BLaER1 (cell line): ENCODE measurements at regions not wholly inside any gene's neighbourhood (a gene's known extent, or its start where the extent isn't known, plus 50 kb on each side); places are given as distances from the start of the nearest gene placed in this dataset.

ENCODE experiments used
- H3K27ac ChIP-seq: shearing (Covaris generic); formaldehyde crosslinking; 2 replicates; pipeline ENCODE4 v1.8.1; 2022
- H3K27me3 ChIP-seq: shearing (Covaris generic); formaldehyde crosslinking; 2 replicates; pipeline ENCODE4 v1.8.1; 2022
- H3K36me3 ChIP-seq: shearing (Covaris generic); formaldehyde crosslinking; 2 replicates; pipeline ENCODE4 v1.8.1; 2022
- H3K4me1 ChIP-seq: shearing (Covaris generic); formaldehyde crosslinking; 2 replicates; pipeline ENCODE4 v1.8.1; 2022
- H3K4me2 ChIP-seq: shearing (Covaris generic); formaldehyde crosslinking; 2 replicates; pipeline ENCODE4 v1.8.1; 2022
- H3K4me3 ChIP-seq: shearing (Covaris generic); formaldehyde crosslinking; 2 replicates; pipeline ENCODE4 v1.8.1; 2022
- H3K9ac ChIP-seq: shearing (Covaris generic); formaldehyde crosslinking; 2 replicates; pipeline ENCODE4 v1.8.1; 2022
- H3K9me3 ChIP-seq: shearing (Covaris generic); formaldehyde crosslinking; 2 replicates; pipeline ENCODE4 v1.8.1; 2022
- H4K20me1 ChIP-seq: shearing (Covaris generic); formaldehyde crosslinking; 2 replicates; pipeline ENCODE4 v1.8.1; 2022
- Cebpa-rat ChIP-seq: shearing (Covaris generic); IDR thresholded peaks from 2 replicates; pipeline ENCODE4 v1.8.1; 2022

GRCh38 chr5:56340196-56340980 is 107.3 kb upstream of the ANKRD55 start:
- H3K4me3 ChIP-seq = no peak overlapping the region
- TF ChIP-seq Cebpa-rat = no peak
- H4K20me1 ChIP-seq = no peaks in the 10 kb centered on the region
- peaks cover 86% of the 10 kb centered on the region for H3K9me3 ChIP-seq
- no peak overlapping the region for H3K4me2 ChIP-seq
- H3K9ac ChIP-seq = no peak overlapping the region
- peaks cover 21% of the 10 kb centered on the region for H3K4me1 ChIP-seq
- peaks cover 6% of the 10 kb centered on the region for H3K36me3 ChIP-seq
- H3K27me3 ChIP-seq = no peaks in the 10 kb centered on the region
- no peak overlapping the region for H3K27ac ChIP-seq

DNA sequence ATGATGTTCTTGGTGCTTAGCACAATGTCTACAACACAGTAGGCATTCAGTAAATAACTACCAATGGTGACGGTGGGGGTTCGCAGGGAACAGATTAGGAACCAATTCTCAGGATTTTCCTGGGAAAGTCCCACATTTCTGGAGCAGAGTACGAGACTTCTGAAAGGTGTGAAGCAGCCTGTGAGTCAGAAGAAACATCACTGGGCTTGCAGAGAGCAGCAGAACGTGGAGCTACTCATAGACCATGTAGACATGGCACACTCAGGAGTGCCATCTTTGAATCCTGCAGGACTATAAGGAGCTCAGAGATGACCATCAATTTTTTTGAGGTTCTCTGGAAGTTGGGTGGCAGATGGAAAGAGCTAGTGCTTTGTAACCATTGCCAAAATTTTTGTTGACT is 106.6 kb upstream of the ANKRD55 start:
- H3K27ac ChIP-seq = no peak overlapping the region
- H3K27me3 ChIP-seq = no peaks in the 10 kb centered on the region
- H4K20me1 ChIP-seq = no peaks in the 10 kb centered on the region
- H3K4me2 ChIP-seq = no peak overlapping the region
- peaks cover 88% of the 10 kb centered on the region for H3K9me3 ChIP-seq
- no peak overlapping the region for H3K4me3 ChIP-seq
- H3K4me1 ChIP-seq = peaks cover 17% of the 10 kb centered on the region
- H3K36me3 ChIP-seq = peaks cover 12% of the 10 kb centered on the region
- H3K9ac ChIP-seq = no peak overlapping the region
- TF ChIP-seq Cebpa-rat = no peak

GRCh38 chr5:56337715-56338319 is 104.7 kb upstream of the ANKRD55 start:
- peaks cover 21% of the 10 kb centered on the region for H3K36me3 ChIP-seq
- no peak overlapping the region for H3K9ac ChIP-seq
- H3K27ac ChIP-seq = no peak overlapping the region
- no peaks in the 10 kb centered on the region for H3K27me3 ChIP-seq
- peaks cover 6% of the 10 kb centered on the region for H3K4me1 ChIP-seq
- peaks cover 91% of the 10 kb centered on the region for H3K9me3 ChIP-seq
- no peak for TF ChIP-seq Cebpa-rat
- no peaks in the 10 kb centered on the region for H4K20me1 ChIP-seq
- H3K4me3 ChIP-seq = no peak overlapping the region
- no peak overlapping the region for H3K4me2 ChIP-seq

DNA sequence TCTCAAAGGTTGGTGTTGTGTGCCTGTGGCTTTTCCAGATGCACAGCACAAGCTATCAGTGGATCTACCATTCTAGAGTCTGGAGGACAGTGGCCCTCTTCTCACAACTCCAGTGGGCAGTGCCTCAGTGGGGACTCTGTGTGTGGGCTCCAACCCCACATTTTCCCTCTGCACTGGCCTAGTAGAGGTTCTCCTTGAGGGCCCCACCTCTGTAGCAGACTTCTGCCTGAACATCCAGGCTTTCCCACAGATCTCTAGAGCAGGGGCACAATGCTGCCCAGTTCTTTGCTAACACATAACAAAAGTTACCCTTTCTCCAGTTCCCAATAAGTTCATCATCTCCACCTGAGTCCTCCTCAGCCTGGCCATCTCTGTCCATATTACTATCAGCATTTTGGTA is 102.1 kb upstream of the ANKRD55 start:
- no peak overlapping the region for H3K27ac ChIP-seq
- peaks cover 81% of the 10 kb centered on the region for H3K9me3 ChIP-seq
- H3K9ac ChIP-seq = no peak overlapping the region
- peaks cover 23% of the 10 kb centered on the region for H3K4me1 ChIP-seq
- H3K4me3 ChIP-seq = peak overlapping the region; percentile 29; the same call in 1 of the 2 replicates
- H3K36me3 ChIP-seq = peaks cover 21% of the 10 kb centered on the region
- H3K27me3 ChIP-seq = no peaks in the 10 kb centered on the region
- TF ChIP-seq Cebpa-rat = no peak
- H3K4me2 ChIP-seq = no peak overlapping the region
- no peaks in the 10 kb centered on the region for H4K20me1 ChIP-seq

GRCh38 chr5:56330806-56331205 is 97.7 kb upstream of the ANKRD55 start:
- peaks cover 68% of the 10 kb centered on the region for H3K4me1 ChIP-seq
- no peak overlapping the region for H3K4me3 ChIP-seq
- H3K9ac ChIP-seq = peak overlapping the region; percentile 73
- H3K27ac ChIP-seq = peak overlapping the region; percentile 88
- no peaks in the 10 kb centered on the region for H4K20me1 ChIP-seq
- peaks cover 38% of the 10 kb centered on the region for H3K9me3 ChIP-seq
- peaks cover 19% of the 10 kb centered on the region for H3K36me3 ChIP-seq
- H3K4me2 ChIP-seq = peak overlapping the region; percentile 88
- no peak for TF ChIP-seq Cebpa-rat
- no peaks in the 10 kb centered on the region for H3K27me3 ChIP-seq

DNA sequence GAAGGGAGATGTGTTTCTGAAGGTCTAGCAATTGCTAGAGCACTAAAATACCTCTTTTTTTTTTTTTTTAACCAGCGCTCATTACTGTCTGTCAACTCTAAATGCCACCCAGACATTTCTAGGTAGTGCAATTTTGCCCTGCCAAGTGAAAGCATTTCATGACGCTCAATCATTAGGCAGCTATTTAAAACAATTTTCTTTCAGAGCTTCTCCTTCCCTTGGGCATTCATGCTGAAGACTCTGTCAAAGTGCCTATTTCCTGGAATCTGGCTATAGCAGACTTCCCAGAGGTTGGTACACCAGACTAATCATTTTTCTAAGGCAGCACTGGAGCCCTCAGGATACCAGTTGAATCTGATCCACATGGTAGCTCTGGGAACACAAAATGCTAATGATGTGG is 97.0 kb upstream of the ANKRD55 start:
- Histone ChIP-seq H3K4me2 (peak overlapping the region; percentile 88), H3K4me3 (no peak overlapping the region), H3K27ac (peak overlapping the region; percentile 88), H3K9me3 (peaks cover 32% of the 10 kb centered on the region), H3K36me3 (peaks cover 13% of the 10 kb centered on the region), H4K20me1 (no peaks in the 10 kb centered on the region), H3K9ac (peak overlapping the region; percentile 73), H3K4me1 (peaks cover 73% of the 10 kb centered on the region), H3K27me3 (no peaks in the 10 kb centered on the region)
- TF ChIP-seq Cebpa-rat = no peak

GRCh38 chr5:56329652-56330051 is 96.5 kb upstream of the ANKRD55 start:
- no peak for TF ChIP-seq Cebpa-rat
- Histone ChIP-seq H3K27ac (peak overlapping the region; percentile 88), H3K9me3 (peaks cover 27% of the 10 kb centered on the region), H3K4me2 (peak overlapping the region; percentile 88), H3K4me1 (peaks cover 73% of the 10 kb centered on the region), H3K27me3 (no peaks in the 10 kb centered on the region), H3K9ac (peak overlapping the region; percentile 73), H3K36me3 (peaks cover 8% of the 10 kb centered on the region; the same call in 1 of the 2 replicates), H3K4me3 (peak overlapping the region; percentile 34; the same call in 1 of the 2 replicates), H4K20me1 (no peaks in the 10 kb centered on the region)

DNA sequence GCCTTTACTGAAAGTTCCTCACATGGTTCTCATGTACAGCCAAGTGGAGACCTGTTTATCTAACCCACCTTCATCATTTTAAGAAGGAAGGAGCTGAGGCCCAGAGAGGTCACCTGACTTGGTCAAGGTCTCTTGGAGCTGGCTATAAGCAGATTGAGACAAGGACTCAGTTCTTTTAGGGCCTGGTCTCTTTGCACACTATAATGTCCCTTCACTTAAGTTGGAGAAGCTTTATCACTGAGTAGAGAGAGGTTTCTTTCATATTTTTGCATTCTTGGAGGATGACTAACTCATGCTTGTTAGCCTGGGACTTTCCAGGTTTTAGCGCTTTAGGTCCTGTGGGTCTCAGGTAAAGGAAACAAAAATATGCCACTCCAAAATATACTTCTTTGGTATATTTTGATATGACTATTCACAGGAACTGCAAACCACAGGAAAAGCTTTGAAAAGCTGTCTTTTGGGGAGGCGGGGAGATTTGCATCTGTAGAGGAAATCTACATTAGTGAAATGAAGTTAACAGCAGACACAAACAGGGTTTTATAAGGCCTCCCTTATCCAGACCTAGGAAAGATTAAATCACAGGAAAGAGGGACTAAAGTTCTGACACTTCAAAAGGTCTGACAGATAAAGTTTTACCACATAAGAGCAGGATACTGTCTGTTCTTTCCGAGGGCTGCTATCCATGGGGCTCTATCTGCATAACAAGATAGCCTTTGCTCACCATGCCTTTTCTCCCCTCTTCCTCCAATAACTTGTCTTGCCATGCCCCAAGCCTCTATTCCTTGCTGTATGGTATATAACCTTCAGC is 95.8 kb upstream of the ANKRD55 start:
- H3K4me3 ChIP-seq = peak overlapping the region; percentile 34; the same call in 1 of the 2 replicates
- H3K27ac ChIP-seq = peak overlapping the region; percentile 88

GRCh38 chr5:56327809-56328208 is 94.7 kb upstream of the ANKRD55 start:
- H3K27ac ChIP-seq = peak overlapping the region; percentile 88
- peaks cover 8% of the 10 kb centered on the region for H3K9me3 ChIP-seq
- peaks cover 86% of the 10 kb centered on the region for H3K4me1 ChIP-seq

More for the DNA sequence above, 95.8 kb upstream of the ANKRD55 start:
- H3K9me3 ChIP-seq = peaks cover 20% of the 10 kb centered on the region
- H3K9ac ChIP-seq = peak overlapping the region; percentile 73
- no peaks in the 10 kb centered on the region for H3K27me3 ChIP-seq
- TF ChIP-seq Cebpa-rat = no peak
- H3K4me2 ChIP-seq = peak overlapping the region; percentile 88
- H3K36me3 ChIP-seq = peaks cover under 1% of the 10 kb centered on the region; the same call in 1 of the 2 replicates
- no peaks in the 10 kb centered on the region for H4K20me1 ChIP-seq
- peaks cover 75% of the 10 kb centered on the region for H3K4me1 ChIP-seq

More at GRCh38 chr5:56327809-56328208, 94.7 kb upstream of the ANKRD55 start:
- H3K9ac ChIP-seq = peak overlapping the region; percentile 8; the same call in 1 of the 2 replicates
- H3K4me2 ChIP-seq = peak overlapping the region; percentile 69
- no peaks in the 10 kb centered on the region for H4K20me1 ChIP-seq
- no peak for TF ChIP-seq Cebpa-rat
- H3K4me3 ChIP-seq = no peak overlapping the region
- H3K36me3 ChIP-seq = no peaks in the 10 kb centered on the region
- H3K27me3 ChIP-seq = no peaks in the 10 kb centered on the region
